Thyroid gland (tissue), 4 donors: ENCODE measurements at regions not wholly inside any gene's neighbourhood (a gene's known extent, or its start where the extent isn't known, plus 50 kb on each side); places are given as distances from the start of the nearest gene placed in this dataset.

Experiments
- DNase-seq, 2 donors: peaks; one replicate each; pipeline ENCODE4 v3.0.0-alpha.2; 2019
- H3K27ac ChIP-seq, 3 donors: fragments of 200-600 bp; sonication (generic); 1 replicate in 2 of 3; 2 replicates in 1 of 3; pipeline ENCODE4 v1.5.1; 2016 to 2019; ENCODE audit warnings: mild to moderate bottlenecking in 1 of 3, moderate library complexity in 1 of 3
- H3K27me3 ChIP-seq: fragments of 200-600 bp; sonication (generic); one replicate; pipeline ENCODE4 v1.5.1; 2019
- H3K36me3 ChIP-seq, 2 donors: fragments of 200-600 bp; sonication (generic); one replicate each; pipeline ENCODE4 v1.5.1; 2016 to 2019
- H3K4me1 ChIP-seq, 2 donors: fragments of 200-600 bp; sonication (generic); one replicate each; pipeline ENCODE4 v1.5.1; 2017 to 2019
- H3K4me3 ChIP-seq, 3 donors: fragments of 200-600 bp; sonication (generic); replicated peaks in 1 of 3; 1 replicate in 2 of 3; 2 replicates in 1 of 3; pipeline ENCODE4 v1.5.1; 2016; ENCODE audit warnings: mild to moderate bottlenecking in 1 of 3
- H3K9me3 ChIP-seq: fragments of 200-600 bp; sonication (generic); one replicate; pipeline ENCODE4 v1.5.1; 2017
- CTCF ChIP-seq, 6 experiments: fragments of 200-600 bp in 3 of 6; fragments of 450-650 bp in 3 of 6; sonication (generic) in 3 of 6; IDR thresholded peaks; one replicate each; pipeline ENCODE4 v1.5.1; 2016 to 2019; ENCODE audit warnings: antibody characterized with exemption in 6 of 6, mild to moderate bottlenecking in 2 of 6, inconsistent platforms in 1 of 6, moderate library complexity in 1 of 6
- POLR2A ChIP-seq, 2 donors: fragments of 450-650 bp; IDR thresholded peaks; one replicate each; pipeline ENCODE4 v1.6.1; 2017; ENCODE audit warnings: antibody characterized with exemption in 2 of 2, mild to moderate bottlenecking in 2 of 2, moderate library complexity in 1 of 2
- WGBS, 2 donors: methylation state at CpG; one replicate each; pipeline ENCODE4 v1.1.5; 2017; 5-methylcytosine and 5-hydroxymethylcytosine counted together
- intact Hi-C: fragments of 100-400 bp; cut with DNase I; formaldehyde crosslinking; loops from one replicate; pipeline ENCODE4 v1.15.1; 2023

GRCh38 chr9:109919736-109920408, 139.9 kb downstream of the PALM2AKAP2 start:
- TF ChIP-seq CTCF (IDR thresholded peaks at IDR 0.05) (no peak), POLR2A (IDR thresholded peaks at IDR 0.05) (no peak)
- no peak overlapping the region for H3K27ac ChIP-seq
- peaks cover under 1 to 2% of the 10 kb centered on the region in 2 donors for H3K4me1 ChIP-seq
- no peaks in the 10 kb centered on the region for H3K9me3 ChIP-seq
- no peak for DNase-seq
- no peaks in the 10 kb centered on the region for H3K27me3 ChIP-seq
- no peak overlapping the region for H3K4me3 ChIP-seq
- intact Hi-C loops, result loop anchor here (10.0 kb wide), 1 partner anchor 55 kb away; no protein-coding TSS in a partner anchor
- 95 to 98% methylated on average over 2 of the region's 2 CpGs for WGBS, 2 donors
- no peaks in the 10 kb centered on the region for H3K36me3 ChIP-seq

GRCh38 chr9:109922617-109923470, 142.8 kb downstream of the PALM2AKAP2 start:
- H3K27ac ChIP-seq, result no peak overlapping the region
- no peaks in the 10 kb centered on the region for H3K27me3 ChIP-seq
- H3K9me3 ChIP-seq, result no peaks in the 10 kb centered on the region
- WGBS, 2 donors, result 71 to 74% methylated on average over 2 of the region's 2 CpGs
- H3K4me1 ChIP-seq, result no peaks in the 10 kb centered on the region
- no peak for DNase-seq
- intact Hi-C loops, result no loop called here
- H3K36me3 ChIP-seq, result no peaks in the 10 kb centered on the region
- H3K4me3 ChIP-seq, result no peak overlapping the region
- TF ChIP-seq POLR2A (IDR thresholded peaks at IDR 0.05) (no peak), CTCF (IDR thresholded peaks at IDR 0.05) (no peak)

DNA sequence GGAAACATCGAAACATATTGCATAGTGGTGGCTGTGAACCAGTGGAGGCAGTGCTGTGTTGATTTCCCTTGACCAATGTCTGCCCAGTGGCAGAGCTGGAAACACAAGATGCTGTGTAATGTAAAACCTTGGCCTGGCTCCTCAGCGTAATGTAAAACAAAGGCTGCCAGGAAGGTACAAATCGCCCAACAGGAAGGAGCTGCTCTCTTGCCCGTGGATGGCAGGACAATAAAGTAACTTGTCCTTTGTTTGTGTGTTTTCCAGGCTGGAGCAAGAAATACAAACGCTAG, 143.4 kb downstream of the PALM2AKAP2 start:
- 68 to 82% methylated on average over 5 of the region's 5 CpGs for WGBS, 2 donors

DNA sequence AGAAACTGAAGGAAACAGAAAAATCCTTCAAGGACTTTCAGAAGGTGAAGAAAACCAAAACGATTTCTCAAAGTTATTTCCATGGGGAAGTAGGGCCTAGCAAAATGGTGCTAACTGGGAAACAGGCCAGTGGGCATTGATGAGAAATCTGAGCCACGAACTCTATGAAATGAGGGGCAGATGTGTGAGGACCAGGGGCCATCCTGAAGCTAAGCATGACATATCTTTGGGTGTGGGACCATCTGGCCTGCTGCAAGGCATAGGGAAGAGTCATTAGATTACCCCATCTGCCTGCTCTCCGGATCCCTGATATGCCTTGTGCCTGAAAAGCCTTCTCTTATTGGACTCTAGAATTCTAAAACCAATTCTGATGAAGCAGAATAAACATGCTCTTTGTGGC, 143.8 kb downstream of the PALM2AKAP2 start:
- intact Hi-C loops, result no loop called here
- TF ChIP-seq CTCF (IDR thresholded peaks at IDR 0.05) (no peak), POLR2A (IDR thresholded peaks at IDR 0.05) (no peak)

More for the DNA sequence above, 143.4 kb downstream of the PALM2AKAP2 start:
- no peaks in the 10 kb centered on the region for H3K36me3 ChIP-seq
- intact Hi-C loops, result no loop called here
- no peak overlapping the region for H3K27ac ChIP-seq
- no peaks in the 10 kb centered on the region for H3K4me1 ChIP-seq
- no peak for TF ChIP-seq CTCF (IDR thresholded peaks at IDR 0.05)
- TF ChIP-seq POLR2A (IDR thresholded peaks at IDR 0.05), result no peak
- no peaks in the 10 kb centered on the region for H3K27me3 ChIP-seq
- H3K9me3 ChIP-seq, result no peaks in the 10 kb centered on the region
- no peak for DNase-seq
- no peak overlapping the region for H3K4me3 ChIP-seq

DNA sequence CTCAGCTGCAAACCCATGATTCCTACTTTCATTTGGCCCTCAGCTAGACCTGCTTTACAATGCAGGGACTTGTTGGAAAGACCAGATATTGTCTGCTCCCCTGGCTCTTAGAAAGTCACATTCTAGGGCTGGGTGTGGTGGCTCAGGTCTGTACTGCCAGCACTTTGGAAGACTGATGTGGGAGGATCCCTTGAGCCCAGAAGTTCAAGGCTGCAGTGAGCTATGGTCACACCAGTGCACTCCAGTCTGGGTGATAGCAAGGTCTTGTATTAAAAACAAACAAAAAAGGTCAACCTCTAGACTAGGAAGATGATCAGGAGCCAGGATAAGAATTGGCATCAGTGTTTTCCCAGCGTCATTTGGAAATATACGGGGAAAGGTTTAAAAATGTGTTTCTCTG, 145.8 kb downstream of the PALM2AKAP2 start:
- Histone ChIP-seq H3K27ac (no peak overlapping the region), H3K36me3 (no peaks in the 10 kb centered on the region), H3K27me3 (no peaks in the 10 kb centered on the region), H3K4me3 (no peak overlapping the region), H3K4me1 (no peaks in the 10 kb centered on the region), H3K9me3 (no peaks in the 10 kb centered on the region)
- 91 to 93% methylated on average over 2 of the region's 2 CpGs for WGBS, 2 donors
- DNase-seq, result no peak
- TF ChIP-seq CTCF (IDR thresholded peaks at IDR 0.05) (no peak), POLR2A (IDR thresholded peaks at IDR 0.05) (no peak)
- intact Hi-C loops, result no loop called here

More for the DNA sequence above, 143.8 kb downstream of the PALM2AKAP2 start:
- Histone ChIP-seq H3K27ac (no peak overlapping the region), H3K4me1 (no peaks in the 10 kb centered on the region), H3K4me3 (no peak overlapping the region), H3K36me3 (no peaks in the 10 kb centered on the region), H3K27me3 (no peaks in the 10 kb centered on the region), H3K9me3 (no peaks in the 10 kb centered on the region)
- DNase-seq, result no peak
- WGBS, 2 donors, result 76 to 84% methylated on average over 3 of the region's 3 CpGs
